ENCODE measurements at regions not wholly inside any gene's neighbourhood (a gene's known extent, or its start where the extent isn't known, plus 50 kb on each side); places are given as distances from the start of the nearest gene placed in this dataset.
"Not testable (repeated sequence)": the region's sequence is repeated elsewhere in the genome, so short reads cannot be mapped to it uniquely, and the experiment has no call there.

DNA sequence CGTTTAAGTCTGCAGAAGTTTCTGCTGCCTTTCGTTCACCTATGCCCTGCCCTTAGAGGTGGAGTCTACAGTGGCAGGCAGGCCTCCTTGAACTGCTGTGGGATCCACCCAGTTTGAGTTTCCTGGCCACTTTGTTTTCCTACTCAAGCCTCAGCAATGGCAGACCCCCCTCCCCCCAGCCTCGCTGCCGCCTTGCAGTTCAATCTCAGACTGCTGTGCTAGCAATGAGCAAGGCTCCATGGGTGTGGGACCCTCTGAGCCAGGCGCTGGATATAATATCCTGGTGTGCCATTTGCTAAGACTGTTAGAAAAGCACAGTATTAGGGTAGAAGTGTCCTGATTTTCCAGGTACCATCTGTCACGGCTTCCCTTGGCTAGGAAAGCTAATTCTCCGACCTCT, 792.6 kb upstream of the EPHA5 start:
- not testable (repeated sequence) for DNase-seq (ENCODE audit: low spot score); FAIRE-seq

GRCh38 chr4:66451741-66452140, 781.5 kb upstream of the EPHA5 start:
- no peak for FAIRE-seq
- DNase-seq (ENCODE audit: low spot score), result no peak

DNA sequence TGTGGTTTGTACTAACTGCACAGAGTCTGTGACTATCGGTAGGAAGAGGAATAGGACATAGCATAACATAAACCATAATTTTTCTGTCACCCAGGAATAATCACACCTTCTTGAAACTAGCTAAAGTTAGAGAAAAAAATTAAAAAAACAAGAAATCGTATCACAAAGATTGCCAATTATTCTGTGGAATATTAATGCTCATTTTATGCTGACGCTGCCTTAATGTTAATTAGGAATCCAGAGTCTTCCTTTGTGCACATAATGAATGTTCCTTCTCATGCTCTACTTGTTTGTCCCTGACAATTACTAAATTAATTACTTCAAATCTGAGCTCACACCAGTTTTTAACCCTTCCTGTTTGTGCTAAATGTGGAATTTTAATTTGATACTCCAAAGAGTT, 772.7 kb upstream of the EPHA5 start:
- DNase-seq (ENCODE audit: low spot score) (no peak), FAIRE-seq (no peak)

DNA sequence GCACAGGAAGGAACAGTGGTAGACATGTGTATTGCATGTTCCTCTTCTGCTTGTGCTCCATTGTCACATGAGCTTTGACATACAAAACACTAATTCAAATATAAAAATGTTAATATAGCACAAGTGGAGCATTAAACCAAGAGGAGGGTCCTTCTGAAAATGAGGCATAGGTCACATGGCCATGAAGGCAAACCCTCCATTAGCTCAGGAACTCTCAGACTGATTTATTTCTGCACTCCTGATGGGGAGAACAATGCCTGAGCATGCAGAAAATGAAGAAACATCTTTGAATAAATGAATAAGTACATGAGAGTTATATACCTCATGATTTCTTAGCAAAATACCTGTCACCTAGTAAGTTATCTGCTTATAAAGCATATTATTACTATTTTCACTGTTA, 769.2 kb upstream of the EPHA5 start:
- no peak for DNase-seq (ENCODE audit: low spot score)
- FAIRE-seq, result no peak

- FAIRE-seq (no peak), DNase-seq (ENCODE audit: low spot score) (no peak)
Measured at GRCh38 chr4:66433706-66434105, 763.4 kb upstream of the EPHA5 start.

- DNase-seq (ENCODE audit: low spot score) (no peak), FAIRE-seq (no peak)
Measured at GRCh38 chr4:66430856-66431255, 760.6 kb upstream of the EPHA5 start.

DNA sequence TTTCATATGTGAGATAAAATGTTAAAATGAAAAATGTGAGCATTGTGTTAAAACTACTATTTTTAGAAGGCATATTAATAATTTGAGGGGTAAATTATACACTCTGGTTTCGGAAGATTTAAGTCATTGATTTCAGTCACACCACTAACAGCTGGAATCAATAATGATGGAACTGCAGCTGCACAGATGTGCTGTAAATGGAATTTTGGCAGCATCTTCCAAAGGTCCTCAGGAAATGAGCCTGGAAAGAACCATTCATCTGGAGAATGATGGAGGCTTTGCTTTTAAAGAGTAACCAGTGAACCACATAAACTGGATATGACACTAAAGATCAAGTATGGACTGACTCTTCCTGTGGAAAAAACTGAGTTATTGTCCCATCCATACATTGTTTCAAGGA, 759.0 kb upstream of the EPHA5 start:
- no peak for FAIRE-seq

GRCh38 chr4:66416425-66416824, 746.1 kb upstream of the EPHA5 start:
- FAIRE-seq, result no peak
- DNase-seq (ENCODE audit: low spot score), result no peak

More for the DNA sequence above, 759.0 kb upstream of the EPHA5 start:
- DNase-seq (ENCODE audit: low spot score), result no peak

DNA sequence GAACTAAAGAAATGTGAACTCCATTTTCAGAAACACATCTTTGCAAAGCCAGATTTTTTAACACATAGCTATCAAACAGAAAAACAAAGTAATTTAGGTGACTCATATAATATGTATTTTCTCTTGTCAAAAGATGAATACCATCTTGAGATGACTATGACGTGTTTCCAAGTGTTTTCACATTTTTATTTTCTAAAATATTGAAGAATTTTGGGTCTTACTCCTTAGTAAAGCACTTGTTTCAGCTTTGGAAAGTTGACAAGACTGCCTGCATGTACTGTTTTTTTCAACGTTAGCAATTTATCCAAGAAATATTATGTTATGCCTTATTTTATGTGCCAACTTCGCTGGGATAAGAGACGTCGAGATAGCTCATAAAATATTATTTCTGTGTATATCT, 733.9 kb upstream of the EPHA5 start:
- no peak for FAIRE-seq
- DNase-seq (ENCODE audit: low spot score), result no peak

GRCh38 chr4:66376921-66377320, 706.6 kb upstream of the EPHA5 start:
- FAIRE-seq (no peak), DNase-seq (ENCODE audit: low spot score) (no peak)

GRCh38 chr4:66376396-66376795, 706.1 kb upstream of the EPHA5 start:
- DNase-seq (ENCODE audit: low spot score), result no peak
- no peak for FAIRE-seq

GRCh38 chr4:66373268-66373667, 703.0 kb upstream of the EPHA5 start:
- DNase-seq (ENCODE audit: low spot score) (no peak), FAIRE-seq (no peak)

- DNase-seq (ENCODE audit: low spot score) (no peak), FAIRE-seq (no peak)
Measured at GRCh38 chr4:66372706-66373105, 702.4 kb upstream of the EPHA5 start.

- no peak for FAIRE-seq
- no peak for DNase-seq (ENCODE audit: low spot score)
Measured at GRCh38 chr4:66367043-66367660, 696.9 kb upstream of the EPHA5 start.

- FAIRE-seq; DNase-seq (ENCODE audit: low spot score): not testable (repeated sequence)
Measured at GRCh38 chr4:66360395-66360794, 690.1 kb upstream of the EPHA5 start.

DNA sequence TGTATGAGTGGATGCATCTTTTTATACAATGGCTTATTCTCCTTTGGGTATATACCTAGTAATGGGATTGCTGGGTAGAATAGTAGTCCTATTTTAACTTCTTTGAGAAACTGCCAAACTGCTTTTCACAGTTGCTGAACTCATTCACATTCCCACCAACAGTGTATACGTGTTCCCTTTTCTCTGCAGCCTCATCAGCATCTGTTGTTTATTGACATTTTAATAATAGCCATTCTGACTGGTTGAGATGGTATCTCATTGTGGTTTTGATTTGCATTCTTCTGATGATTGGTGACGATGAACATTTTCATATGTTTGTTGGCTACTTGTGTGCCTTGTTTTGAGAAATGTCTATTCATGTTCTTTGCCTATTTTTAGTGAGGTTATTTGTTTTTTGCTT, 687.0 kb upstream of the EPHA5 start:
- DNase-seq (ENCODE audit: low spot score), result no peak
- no peak for FAIRE-seq

DNA sequence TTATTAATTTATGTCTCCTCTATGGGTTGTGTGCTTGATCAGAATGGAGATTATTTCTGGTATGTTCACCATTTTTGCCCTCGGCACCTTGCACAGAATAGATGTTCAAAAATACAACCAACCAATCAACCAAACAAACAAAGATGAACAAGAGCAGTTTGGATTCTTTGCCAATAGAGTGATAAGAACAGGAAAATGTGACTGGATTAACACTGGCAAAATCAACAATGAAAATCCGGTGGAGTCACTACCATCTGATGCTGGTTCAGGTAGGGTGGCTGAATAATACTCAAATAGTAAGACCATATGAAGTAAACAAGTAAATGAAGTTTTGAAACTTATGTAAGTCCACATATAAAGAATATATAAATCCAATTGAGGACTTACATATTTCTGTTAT, 685.0 kb upstream of the EPHA5 start:
- FAIRE-seq, result no peak
- DNase-seq (ENCODE audit: low spot score), result no peak

DNA sequence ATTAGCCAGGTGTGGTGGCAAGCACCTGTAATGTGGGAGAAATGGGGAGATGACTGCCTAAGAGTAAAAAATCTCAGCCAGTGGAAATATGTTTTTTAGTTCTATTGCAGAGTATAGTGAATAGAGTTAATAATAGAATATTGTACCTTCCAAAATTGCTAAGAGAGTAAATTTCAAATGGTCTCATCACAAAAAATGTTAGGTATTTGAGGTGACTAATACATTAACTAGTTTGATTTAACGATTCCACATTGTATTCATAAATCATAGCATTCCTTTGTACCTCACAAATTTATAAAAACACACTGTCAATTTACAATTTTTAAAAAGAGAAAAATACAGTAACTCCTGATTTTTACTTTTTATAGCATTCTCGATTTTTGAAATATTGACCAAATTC, 681.5 kb upstream of the EPHA5 start:
- FAIRE-seq (no peak), DNase-seq (ENCODE audit: low spot score) (no peak)

DNA sequence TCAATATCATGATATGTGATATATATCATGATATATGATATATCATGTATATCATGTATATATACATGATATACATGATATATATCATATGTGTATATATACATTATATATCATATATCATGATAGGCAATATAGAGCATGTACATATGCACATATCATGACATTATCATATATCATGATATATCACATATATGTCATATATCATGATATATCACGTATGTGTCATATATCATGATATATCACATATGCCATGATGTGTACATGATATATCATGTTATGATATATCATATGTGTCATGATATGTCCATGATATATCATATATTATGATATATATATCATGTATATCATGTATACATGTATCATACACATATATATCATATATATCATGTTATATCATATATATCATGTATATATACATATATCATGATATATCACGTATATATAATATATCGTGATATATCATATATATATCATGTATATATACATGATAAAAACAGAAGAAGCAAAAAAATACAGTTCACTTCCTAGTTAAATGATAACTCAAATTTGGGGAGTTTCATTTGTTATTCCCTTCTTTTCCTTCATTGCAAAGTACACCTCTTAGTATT, 670.1 kb upstream of the EPHA5 start:
- no peak for FAIRE-seq
- no peak for DNase-seq (ENCODE audit: low spot score)

- FAIRE-seq (no peak), DNase-seq (ENCODE audit: low spot score) (no peak)
Measured at GRCh38 chr4:66339007-66339406, 668.7 kb upstream of the EPHA5 start.

GRCh38 chr4:66331761-66332160, 661.5 kb upstream of the EPHA5 start:
- DNase-seq (ENCODE audit: low spot score) (no peak), FAIRE-seq (no peak)

- FAIRE-seq (no peak), DNase-seq (ENCODE audit: low spot score) (no peak)
Measured at GRCh38 chr4:66330125-66330524, 659.8 kb upstream of the EPHA5 start.

DNA sequence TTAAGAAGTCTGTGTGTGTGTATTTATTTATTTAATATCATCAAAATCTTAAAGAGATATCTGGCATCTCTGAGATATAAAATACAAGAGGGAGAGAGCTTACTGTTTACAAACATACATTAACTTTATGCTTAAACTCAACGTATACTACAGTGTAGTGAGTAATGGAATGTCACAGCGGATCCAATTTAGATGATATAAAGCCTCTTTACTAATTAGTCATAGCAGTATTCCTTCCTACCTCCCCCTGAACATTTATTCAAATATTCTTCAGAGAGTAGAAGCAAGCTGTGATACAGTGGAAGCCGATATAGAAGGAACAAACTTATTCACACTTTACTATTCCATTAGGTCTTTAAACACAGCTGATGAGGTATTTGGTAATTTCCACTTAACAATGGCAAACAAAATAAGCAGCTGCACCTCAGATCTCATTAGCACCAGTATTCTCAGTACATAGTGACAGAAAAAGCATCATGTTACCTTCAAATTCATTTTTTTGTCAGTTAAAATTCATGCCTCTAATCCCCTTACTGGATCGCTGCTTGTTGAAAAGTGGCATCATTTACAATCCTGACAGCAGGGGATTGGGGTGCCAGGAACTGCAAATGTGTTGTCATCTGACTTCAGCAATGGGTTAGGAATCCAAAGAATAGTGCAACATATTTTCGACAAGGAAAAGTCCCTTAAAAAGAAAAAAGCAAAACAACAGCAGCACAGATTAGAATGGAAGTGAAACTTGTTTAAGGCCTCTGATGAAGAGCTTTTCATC, 658.7 kb upstream of the EPHA5 start:
- no peak for FAIRE-seq
- no peak for DNase-seq (ENCODE audit: low spot score)

All from RCC 7860 (cell line).